Gastrocnemius medialis (tissue), 4 donors: ENCODE measurements at regions not wholly inside any gene's neighbourhood (a gene's known extent, or its start where the extent isn't known, plus 50 kb on each side); places are given as distances from the start of the nearest gene placed in this dataset.

Source experiments
- CTCF ChIP-seq, 5 experiments: fragments of 450-650 bp in 3 of 5; fragments of 200-600 bp in 2 of 5; sonication (generic) in 2 of 5; IDR thresholded peaks in 4 of 5; conservative IDR thresholded peaks in 1 of 5; 1 replicate in 4 of 5; 2 replicates in 1 of 5; pipeline ENCODE4 v1.5.1; 2016 to 2019; ENCODE audit warnings: antibody characterized with exemption in 5 of 5, mild to moderate bottlenecking in 3 of 5, moderate library complexity in 3 of 5
- POLR2A ChIP-seq, 2 donors: fragments of 450-650 bp; IDR thresholded peaks; one replicate each; pipeline ENCODE4 v1.6.1; 2017; ENCODE audit warnings: antibody characterized with exemption in 2 of 2, mild to moderate bottlenecking in 2 of 2, moderate library complexity in 2 of 2

GRCh38 chr2:226652369-226652768 is 147.3 kb downstream of the IRS1 start:
- TF ChIP-seq CTCF (IDR thresholded peaks at IDR 0.05 in 4 of 5, conservative IDR thresholded peaks at IDR 0.05 in 1 of 5) = no peak
- no peak for TF ChIP-seq POLR2A (IDR thresholded peaks at IDR 0.05)
